CD8-positive, alpha-beta memory T cell (primary cell): ENCODE measurements at regions not wholly inside any gene's neighbourhood (a gene's known extent, or its start where the extent isn't known, plus 50 kb on each side); places are given as distances from the start of the nearest gene placed in this dataset.
"Not testable (repeated sequence)": the region's sequence is repeated elsewhere in the genome, so short reads cannot be mapped to it uniquely, and the experiment has no call there.

ENCODE experiments used
- CTCF ChIA-PET: fragments of 350-600 bp; sonication (Branson Sonifier 250); formaldehyde crosslinking; loops from one replicate; lab custom pipeline; 2021; ENCODE audit warnings: antibody characterized with exemption; lab: Charles Lee
- POLR2A ChIA-PET: fragments of 350-600 bp; sonication (Branson Sonifier 250); formaldehyde crosslinking; loops from one replicate; lab custom pipeline; 2021; ENCODE audit warnings: antibody characterized with exemption; lab: Charles Lee
- DNase-seq, 5 donors: peaks; one replicate each; pipeline versions ENCODE4 v3.0.0 to v3.0.0-alpha.2; 2020 to 2022; ENCODE audit warnings: mixed read lengths in 1 of 5
- H3K27ac ChIP-seq: one replicate; pipeline ENCODE4 v1.7.0; 2013; ENCODE audit warnings: low read depth, mild to moderate bottlenecking, low read length, moderate library complexity
- H3K27me3 ChIP-seq: 2 replicates; pipeline ENCODE4 v1.7.0; 2013; ENCODE audit warnings: low read length, mild to moderate bottlenecking; ENCODE audit not compliant: insufficient read depth, poor library complexity, severe bottlenecking
- H3K36me3 ChIP-seq: 2 replicates; pipeline ENCODE4 v1.7.0; 2013; ENCODE audit warnings: mild to moderate bottlenecking, low read length, moderate library complexity; ENCODE audit not compliant: insufficient read depth
- H3K4me1 ChIP-seq: 2 replicates; pipeline ENCODE4 v1.7.0; 2013; ENCODE audit warnings: mild to moderate bottlenecking, low read length, moderate library complexity; ENCODE audit not compliant: insufficient read depth
- H3K4me3 ChIP-seq: 2 replicates; pipeline ENCODE4 v1.7.0; 2013; ENCODE audit warnings: mild to moderate bottlenecking, low read length
- H3K9me3 ChIP-seq: 2 replicates; pipeline ENCODE4 v1.7.0; 2013; ENCODE audit warnings: mild to moderate bottlenecking, low read length
- H3K27ac Mint-ChIP-seq, 8 donors: one replicate each; pipeline ENCODE4 v1.8.0; 2020 to 2021; ENCODE audit warnings: mixed read lengths in 8 of 8, mild to moderate bottlenecking in 6 of 8, inconsistent platforms in 3 of 8, moderate library complexity in 3 of 8
- H3K27me3 Mint-ChIP-seq, 2 donors: one replicate each; pipeline ENCODE4 v1.8.0; 2020 to 2021; ENCODE audit warnings: mixed read lengths in 2 of 2, mild to moderate bottlenecking in 1 of 2, moderate library complexity in 1 of 2
- H3K36me3 Mint-ChIP-seq, 3 donors: one replicate each; pipeline ENCODE4 v1.8.0; 2020 to 2021; ENCODE audit warnings: mixed read lengths in 3 of 3, inconsistent platforms in 1 of 3, mild to moderate bottlenecking in 1 of 3
- H3K4me1 Mint-ChIP-seq, 3 donors: one replicate each; pipeline ENCODE4 v1.8.0; 2020 to 2021; ENCODE audit warnings: mixed read lengths in 3 of 3, inconsistent platforms in 1 of 3, mild to moderate bottlenecking in 1 of 3
- H3K4me3 Mint-ChIP-seq, 7 donors: one replicate each; pipeline ENCODE4 v1.8.0; 2020 to 2021; ENCODE audit warnings: mixed read lengths in 7 of 7, mild to moderate bottlenecking in 6 of 7, moderate library complexity in 4 of 7, inconsistent platforms in 2 of 7
- H3K9me3 Mint-ChIP-seq, 5 donors: one replicate each; pipeline ENCODE4 v1.8.0; 2020 to 2022; ENCODE audit warnings: mixed read lengths in 5 of 5, mild to moderate bottlenecking in 3 of 5, moderate library complexity in 2 of 5, inconsistent platforms in 1 of 5

GRCh38 chr5:1603916-1604315 is 80.2 kb upstream of the LPCAT1 start:
- H3K27me3 Mint-ChIP-seq, CTCF ChIA-PET, H3K4me1 ChIP-seq, H3K4me3 ChIP-seq, H3K4me3 Mint-ChIP-seq, H3K27ac ChIP-seq, H3K9me3 ChIP-seq, H3K27ac Mint-ChIP-seq, H3K9me3 Mint-ChIP-seq, H3K36me3 ChIP-seq, H3K27me3 ChIP-seq, DNase-seq, POLR2A ChIA-PET: not testable (repeated sequence)
- Mint-ChIP-seq H3K36me3 (peaks cover 0 to 13% (median 8%) of the 10 kb centered on the region in 3 donors), H3K4me1 (peaks cover 12 to 26% (median 13%) of the 10 kb centered on the region in 3 donors)

DNA sequence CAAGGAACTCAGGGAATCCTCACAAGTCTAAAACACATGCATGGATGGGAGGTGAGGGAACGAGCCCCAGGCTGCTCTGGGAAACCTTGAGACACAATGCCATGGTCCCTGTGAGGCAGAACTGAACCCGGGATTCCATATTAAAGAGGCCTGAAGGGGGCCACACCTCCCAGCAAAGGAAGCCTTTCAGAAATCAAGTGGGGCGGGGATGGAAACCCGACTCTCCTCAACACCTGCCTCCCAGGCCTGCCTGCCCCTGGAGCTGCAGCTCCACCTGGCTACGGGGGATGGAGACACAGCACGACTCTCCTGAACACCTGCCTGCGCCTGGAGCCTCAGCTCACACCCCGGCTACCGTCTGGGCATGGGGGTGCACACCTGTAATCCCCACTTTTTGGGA is 77.8 kb upstream of the LPCAT1 start:
- CTCF ChIA-PET, H3K4me3 ChIP-seq, DNase-seq, H3K27ac ChIP-seq, H3K27me3 Mint-ChIP-seq, H3K27ac Mint-ChIP-seq, H3K9me3 Mint-ChIP-seq, H3K4me1 Mint-ChIP-seq, H3K4me1 ChIP-seq, POLR2A ChIA-PET, H3K27me3 ChIP-seq, H3K9me3 ChIP-seq, H3K4me3 Mint-ChIP-seq, H3K36me3 ChIP-seq: not testable (repeated sequence)
- peaks cover 0 to 17% (median 8%) of the 10 kb centered on the region in 3 donors for H3K36me3 Mint-ChIP-seq

GRCh38 chr5:1598950-1599737 is 75.4 kb upstream of the LPCAT1 start:
- POLR2A ChIA-PET, H3K4me1 ChIP-seq, H3K27ac ChIP-seq, CTCF ChIA-PET, H3K36me3 ChIP-seq, DNase-seq, H3K27me3 Mint-ChIP-seq, H3K9me3 Mint-ChIP-seq, H3K27me3 ChIP-seq, H3K4me3 ChIP-seq, H3K4me1 Mint-ChIP-seq, H3K27ac Mint-ChIP-seq, H3K9me3 ChIP-seq: not testable (repeated sequence)
- H3K36me3 Mint-ChIP-seq, result peaks cover 0 to 17% (median 8%) of the 10 kb centered on the region in 3 donors
- H3K4me3 Mint-ChIP-seq, result peak overlapping the region in 1 of 7 donors; percentile 58

DNA sequence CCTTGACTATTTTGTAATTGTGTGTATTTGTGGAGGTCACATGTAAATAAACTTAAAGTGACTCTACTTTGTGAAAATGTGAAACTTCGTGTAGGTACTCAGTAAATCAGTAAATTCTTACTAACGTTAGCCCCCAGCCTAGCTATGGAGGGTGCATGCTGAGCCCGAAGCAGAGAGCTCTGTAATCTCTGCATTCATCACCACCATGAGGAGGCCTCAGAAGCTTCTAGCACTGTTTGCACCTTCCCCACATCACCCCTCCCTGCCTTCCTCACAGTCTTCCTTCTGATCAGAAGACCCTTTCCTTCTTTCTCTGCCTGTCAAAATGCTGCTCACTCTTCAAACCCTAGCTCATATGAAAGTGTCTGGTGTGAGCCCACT is 73.3 kb upstream of the LPCAT1 start:
- CTCF ChIA-PET, H3K27ac ChIP-seq, H3K9me3 Mint-ChIP-seq, POLR2A ChIA-PET, H3K9me3 ChIP-seq, H3K27me3 Mint-ChIP-seq, H3K4me1 ChIP-seq, H3K36me3 ChIP-seq, DNase-seq, H3K27ac Mint-ChIP-seq, H3K4me3 ChIP-seq, H3K27me3 ChIP-seq: not testable (repeated sequence)
- Mint-ChIP-seq H3K4me3 (peak overlapping the region in 3 of 7 donors; percentile 6 to 79 (median 62)), H3K4me1 (peaks cover 6 to 17% (median 10%) of the 10 kb centered on the region in 3 donors), H3K36me3 (peaks cover 0 to 20% (median 9%) of the 10 kb centered on the region in 3 donors)

GRCh38 chr5:1596462-1597092 is 72.8 kb upstream of the LPCAT1 start:
- DNase-seq, POLR2A ChIA-PET, H3K27me3 ChIP-seq, H3K27ac Mint-ChIP-seq, H3K27me3 Mint-ChIP-seq, H3K4me3 ChIP-seq, H3K9me3 ChIP-seq, H3K27ac ChIP-seq, H3K4me1 ChIP-seq, H3K36me3 ChIP-seq, CTCF ChIA-PET, H3K9me3 Mint-ChIP-seq: not testable (repeated sequence)
- H3K4me3 Mint-ChIP-seq, result peak overlapping the region in 1 of 7 donors; percentile 62
- H3K36me3 Mint-ChIP-seq, result peaks cover 0 to 22% (median 11%) of the 10 kb centered on the region in 3 donors
- peaks cover 6 to 22% (median 10%) of the 10 kb centered on the region in 3 donors for H3K4me1 Mint-ChIP-seq

GRCh38 chr5:1594357-1595106 is 70.8 kb upstream of the LPCAT1 start:
- Mint-ChIP-seq H3K4me1 (peaks cover 6 to 23% (median 10%) of the 10 kb centered on the region in 3 donors), H3K9me3 (no peaks in the 10 kb centered on the region), H3K27me3 (no peaks in the 10 kb centered on the region), H3K36me3 (peaks cover 0 to 22% (median 8%) of the 10 kb centered on the region in 3 donors), H3K27ac (peak overlapping the region in 4 of 8 donors; percentile 26 to 87 (median 64)), H3K4me3 (peak overlapping the region; percentile 76 to 91 (median 82))
- H3K36me3 ChIP-seq, result no peaks in the 10 kb centered on the region
- no peaks in the 10 kb centered on the region for H3K4me1 ChIP-seq
- CTCF ChIA-PET, result interaction anchor here (0.6 to 1.4 kb wide), 11 partner anchors 14 to 215 kb away, joined by 3 to 6 read pairs (median 3); no protein-coding TSS in a partner anchor
- H3K27me3 ChIP-seq, result no peaks in the 10 kb centered on the region
- no peaks in the 10 kb centered on the region for H3K9me3 ChIP-seq
- POLR2A ChIA-PET, result no interaction called here
- H3K27ac ChIP-seq, result peak overlapping the region; percentile 43
- peak overlapping the region; percentile 55 for H3K4me3 ChIP-seq
- peak; percentile 69 to 90 (median 81) for DNase-seq

GRCh38 chr5:1593903-1594356 is 70.2 kb upstream of the LPCAT1 start:
- Mint-ChIP-seq H3K36me3 (peaks cover 0 to 24% (median 4%) of the 10 kb centered on the region in 3 donors), H3K4me3 (peak overlapping the region; percentile 76 to 91 (median 82)), H3K27me3 (no peaks in the 10 kb centered on the region), H3K4me1 (peaks cover 6 to 23% (median 10%) of the 10 kb centered on the region in 3 donors), H3K27ac (peak overlapping the region in 7 of 8 donors; percentile 63 to 96 (median 77)), H3K9me3 (no peaks in the 10 kb centered on the region)
- CTCF ChIA-PET, result interaction anchor here (0.5 to 1.4 kb wide), 12 partner anchors 12 to 114 kb away, joined by 3 to 6 read pairs (median 3); no protein-coding TSS in a partner anchor
- POLR2A ChIA-PET, result no interaction called here
- H3K4me3 ChIP-seq, result peak overlapping the region; percentile 55
- no peaks in the 10 kb centered on the region for H3K27me3 ChIP-seq
- H3K36me3 ChIP-seq, result no peaks in the 10 kb centered on the region
- no peaks in the 10 kb centered on the region for H3K9me3 ChIP-seq
- no peak overlapping the region for H3K27ac ChIP-seq
- no peaks in the 10 kb centered on the region for H3K4me1 ChIP-seq
- no peak for DNase-seq
